Fibroblast of mammary gland (primary cell): ENCODE measurements at regions not wholly inside any gene's neighbourhood (a gene's known extent, or its start where the extent isn't known, plus 50 kb on each side); places are given as distances from the start of the nearest gene placed in this dataset.

Source experiments
- DNase-seq: peaks from one replicate; pipeline ENCODE4 v3.0.0-alpha.2; 2010; ENCODE audit warnings: low read depth
- H3K4me3 ChIP-seq: 2 replicates; pipeline ENCODE4 v1.5.1; 2011; ENCODE audit warnings: low read depth, mild to moderate bottlenecking, low read length, moderate library complexity; ENCODE audit not compliant: control insufficient read depth
- CTCF ChIP-seq: conservative IDR thresholded peaks from 2 replicates; pipeline ENCODE4 v1.5.1; 2011; ENCODE audit warnings: low read depth, low read length, inconsistent platforms; ENCODE audit not compliant: control insufficient read depth, insufficient read depth

- no peak for TF ChIP-seq CTCF
- DNase-seq = no peak
- H3K4me3 ChIP-seq = no peak overlapping the region
Measured at GRCh38 chr1:239708622-239709021, 322.3 kb downstream of the CHRM3 start.

DNA sequence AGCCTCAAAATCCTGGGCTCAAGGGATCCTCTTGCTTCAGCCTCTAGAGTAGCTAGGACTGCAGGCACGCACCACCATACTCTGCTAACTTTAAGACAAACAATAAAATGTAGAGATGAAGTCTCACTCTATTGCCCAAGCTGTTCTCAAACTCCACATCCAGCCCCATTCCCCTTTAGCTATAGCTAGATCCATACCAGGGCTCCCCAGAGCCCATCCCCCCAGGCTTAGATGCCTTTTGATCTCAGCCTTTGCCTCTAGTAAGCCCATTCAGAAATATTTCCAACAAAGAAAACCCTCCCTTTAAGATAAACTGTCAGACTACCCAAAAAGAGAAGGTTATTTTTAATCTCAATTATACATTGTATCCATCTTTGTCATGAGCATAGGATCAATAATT, 325.4 kb downstream of the CHRM3 start:
- H3K4me3 ChIP-seq = no peak overlapping the region
- DNase-seq = no peak
- no peak for TF ChIP-seq CTCF

- no peak for TF ChIP-seq CTCF
- H3K4me3 ChIP-seq = no peak overlapping the region
- DNase-seq = no peak
Measured at GRCh38 chr1:239717097-239717917, 330.9 kb downstream of the CHRM3 start.

- no peak for TF ChIP-seq CTCF
Measured at GRCh38 chr1:239717918-239718184, 331.5 kb downstream of the CHRM3 start.

DNA sequence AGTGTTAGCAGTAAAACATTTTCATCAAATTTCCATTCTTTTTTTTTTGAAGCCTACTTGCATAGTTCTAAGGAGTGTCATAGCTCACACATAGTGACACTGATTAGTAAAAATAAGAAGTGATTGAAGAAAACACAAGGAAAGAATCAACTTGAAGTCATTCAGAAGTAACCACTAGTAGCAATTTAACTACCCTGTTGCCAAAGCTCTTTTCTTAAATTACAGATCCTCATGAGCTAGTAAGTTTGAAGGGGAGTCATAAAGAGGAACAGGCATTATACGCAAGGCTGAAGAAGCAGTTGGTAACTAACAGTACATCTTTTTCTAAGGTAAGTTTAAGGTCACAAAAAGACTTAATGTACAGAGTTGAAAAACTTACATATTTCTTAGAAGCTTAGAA, 332.2 kb downstream of the CHRM3 start:
- no peak overlapping the region for H3K4me3 ChIP-seq
- no peak for TF ChIP-seq CTCF
- no peak for DNase-seq

More at GRCh38 chr1:239717918-239718184, 331.5 kb downstream of the CHRM3 start:
- no peak for DNase-seq
- no peak overlapping the region for H3K4me3 ChIP-seq

DNA sequence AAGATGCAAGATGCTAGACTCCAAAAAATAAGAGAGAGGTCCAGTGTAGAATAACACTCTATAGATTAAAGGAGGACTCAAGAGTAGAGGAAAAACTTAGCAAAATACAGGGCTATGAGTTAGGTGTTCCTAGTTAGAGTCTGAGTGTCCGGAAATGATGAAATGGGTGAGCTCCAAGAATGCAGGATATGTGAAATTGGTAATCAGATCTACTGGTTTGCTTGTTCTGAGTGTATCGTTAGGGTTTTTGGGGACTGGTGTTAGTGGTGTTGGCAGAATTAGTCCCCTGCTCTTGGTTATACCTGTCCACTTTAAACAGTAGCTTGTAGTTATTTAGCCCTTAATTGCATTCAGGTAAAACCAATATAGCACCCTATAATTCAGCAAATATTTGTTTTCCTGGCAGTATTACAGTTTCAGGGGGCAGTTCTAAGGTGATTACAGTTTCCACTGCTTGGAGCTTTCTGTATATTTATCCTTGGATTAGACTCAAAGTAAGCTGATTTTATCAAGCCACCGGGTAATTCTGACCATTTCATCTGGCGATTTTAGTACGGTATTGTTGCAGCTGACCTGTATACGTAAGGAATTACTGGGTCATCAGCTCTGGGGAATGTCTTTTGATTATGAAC, 332.7 kb downstream of the CHRM3 start:
- no peak overlapping the region for H3K4me3 ChIP-seq
- DNase-seq = no peak
- TF ChIP-seq CTCF = no peak
